ENCODE measurements at regions not wholly inside any gene's neighbourhood (a gene's known extent, or its start where the extent isn't known, plus 50 kb on each side); places are given as distances from the start of the nearest gene placed in this dataset.

DNA sequence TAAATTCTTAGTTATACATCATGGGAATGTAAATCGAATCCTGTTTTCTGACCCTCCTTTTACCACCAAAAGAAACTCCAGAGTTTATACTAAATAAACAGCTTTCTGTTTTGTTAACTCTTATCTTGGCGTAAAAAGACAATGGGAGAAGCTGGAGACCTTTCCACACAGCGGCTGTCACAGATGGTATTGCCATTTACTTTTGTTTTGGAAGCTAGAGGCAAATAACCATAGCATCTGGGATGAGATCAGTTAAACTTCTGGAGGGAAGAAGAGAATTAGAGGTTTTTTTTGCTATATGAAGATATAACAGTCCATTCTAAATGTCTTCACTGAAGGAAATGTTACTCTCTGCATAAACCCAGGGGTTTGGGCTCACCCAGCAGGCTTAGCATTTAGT is 258.9 kb downstream of the REEP3 start:
- TF ChIP-seq, protein P1, sequence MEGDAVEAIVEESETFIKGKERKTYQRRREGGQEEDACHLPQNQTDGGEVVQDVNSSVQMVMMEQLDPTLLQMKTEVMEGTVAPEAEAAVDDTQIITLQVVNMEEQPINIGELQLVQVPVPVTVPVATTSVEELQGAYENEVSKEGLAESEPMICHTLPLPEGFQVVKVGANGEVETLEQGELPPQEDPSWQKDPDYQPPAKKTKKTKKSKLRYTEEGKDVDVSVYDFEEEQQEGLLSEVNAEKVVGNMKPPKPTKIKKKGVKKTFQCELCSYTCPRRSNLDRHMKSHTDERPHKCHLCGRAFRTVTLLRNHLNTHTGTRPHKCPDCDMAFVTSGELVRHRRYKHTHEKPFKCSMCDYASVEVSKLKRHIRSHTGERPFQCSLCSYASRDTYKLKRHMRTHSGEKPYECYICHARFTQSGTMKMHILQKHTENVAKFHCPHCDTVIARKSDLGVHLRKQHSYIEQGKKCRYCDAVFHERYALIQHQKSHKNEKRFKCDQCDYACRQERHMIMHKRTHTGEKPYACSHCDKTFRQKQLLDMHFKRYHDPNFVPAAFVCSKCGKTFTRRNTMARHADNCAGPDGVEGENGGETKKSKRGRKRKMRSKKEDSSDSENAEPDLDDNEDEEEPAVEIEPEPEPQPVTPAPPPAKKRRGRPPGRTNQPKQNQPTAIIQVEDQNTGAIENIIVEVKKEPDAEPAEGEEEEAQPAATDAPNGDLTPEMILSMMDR (IDR thresholded peaks at IDR 0.05), result no peak
- TF ChIP-seq POLR2A (IDR thresholded peaks at IDR 0.05), result no peak
